ENCODE measurements at regions not wholly inside any gene's neighbourhood (a gene's known extent, or its start where the extent isn't known, plus 50 kb on each side); places are given as distances from the start of the nearest gene placed in this dataset.
"Not testable (repeated sequence)": the region's sequence is repeated elsewhere in the genome, so short reads cannot be mapped to it uniquely, and the experiment has no call there.

GRCh38 chr4:1550122-1551070 lies 133.7 kb downstream of the FAM53A start:
- no peaks in the 10 kb centered on the region for H3K36me3 ChIP-seq (ENCODE audit: control insufficient read depth, insufficient read depth, low read length)
- H3K4me3 ChIP-seq (ENCODE audit: low read length): no peak overlapping the region
- H3K27me3 ChIP-seq (ENCODE audit: control insufficient read depth, insufficient read depth, low read length): peaks cover 3% of the 10 kb centered on the region
- no peak overlapping the region for H3K9ac ChIP-seq (ENCODE audit: low read length)
- no peaks in the 10 kb centered on the region for H3K4me1 ChIP-seq (ENCODE audit: control insufficient read depth, insufficient read depth, low read length)
- no peak overlapping the region for H3K27ac ChIP-seq (ENCODE audit: low read depth, low read length)

- no peaks in the 10 kb centered on the region for H3K36me3 ChIP-seq (ENCODE audit: control insufficient read depth, insufficient read depth, low read length)
- H3K9ac ChIP-seq (ENCODE audit: low read length): no peak overlapping the region
- H3K27ac ChIP-seq (ENCODE audit: low read depth, low read length): no peak overlapping the region
- no peak overlapping the region for H3K4me3 ChIP-seq (ENCODE audit: low read length)
- H3K27me3 ChIP-seq (ENCODE audit: control insufficient read depth, insufficient read depth, low read length): peaks cover 3% of the 10 kb centered on the region
- no peaks in the 10 kb centered on the region for H3K4me1 ChIP-seq (ENCODE audit: control insufficient read depth, insufficient read depth, low read length)
Measured at GRCh38 chr4:1549638-1550035, 134.5 kb downstream of the FAM53A start.

- not testable (repeated sequence) for H3K27me3 ChIP-seq (ENCODE audit: control insufficient read depth, insufficient read depth, low read length)
Measured at GRCh38 chr4:1548827-1549637, 135.1 kb downstream of the FAM53A start.

DNA sequence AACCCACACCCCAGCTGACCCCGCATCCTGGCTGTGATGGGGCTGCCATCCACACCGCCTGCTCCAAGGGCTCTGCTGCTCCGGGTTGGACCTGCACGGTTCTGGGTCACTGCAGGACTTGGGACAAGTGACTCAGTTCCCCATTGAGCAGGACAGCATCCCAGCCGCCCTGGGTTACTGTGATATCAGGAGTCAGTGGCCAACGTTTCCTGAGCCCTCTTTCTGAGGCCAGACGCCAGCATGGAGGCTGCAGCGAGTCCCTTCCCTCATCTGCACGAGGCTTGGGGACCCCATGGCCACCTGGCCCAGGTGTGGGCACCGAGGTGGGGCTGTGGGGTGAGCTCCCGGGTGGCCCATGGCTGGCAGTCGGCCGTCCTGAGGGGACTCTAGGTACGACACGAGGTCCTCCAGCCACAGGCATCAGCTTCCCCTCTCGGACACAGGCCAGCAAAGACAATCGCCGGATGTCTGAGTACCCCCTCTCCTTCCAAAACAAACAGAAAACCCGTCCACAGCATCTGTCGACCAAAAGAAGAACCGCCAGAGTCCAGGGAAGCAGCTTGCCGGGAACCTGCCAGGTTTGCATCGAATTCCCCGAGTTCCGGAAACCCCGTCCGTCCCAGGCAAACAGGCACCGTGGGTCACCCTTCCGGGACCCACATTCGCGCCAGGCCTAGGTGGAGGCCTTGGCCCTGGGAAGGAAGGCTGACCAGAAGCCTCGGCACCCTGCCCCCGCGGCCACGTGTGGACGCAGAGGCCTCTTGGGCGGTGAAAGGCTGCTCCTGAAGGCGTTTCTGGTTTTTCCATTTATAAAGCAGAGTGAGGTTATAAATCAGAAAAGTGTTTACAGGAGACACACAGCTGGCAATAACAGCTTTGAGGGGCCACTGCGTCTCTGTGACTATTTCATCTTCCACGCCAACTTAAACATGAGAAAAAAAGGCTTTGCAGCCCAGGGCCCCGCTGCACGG lies 136.0 kb downstream of the FAM53A start:
- Histone ChIP-seq H3K36me3 (ENCODE audit: control insufficient read depth, insufficient read depth, low read length) (no peaks in the 10 kb centered on the region), H3K27me3 (ENCODE audit: control insufficient read depth, insufficient read depth, low read length) (peaks cover 3% of the 10 kb centered on the region), H3K27ac (ENCODE audit: low read depth, low read length) (no peak overlapping the region), H3K4me1 (ENCODE audit: control insufficient read depth, insufficient read depth, low read length) (no peaks in the 10 kb centered on the region), H3K9ac (ENCODE audit: low read length) (no peak overlapping the region), H3K4me3 (ENCODE audit: low read length) (no peak overlapping the region)

More at GRCh38 chr4:1548827-1549637, 135.1 kb downstream of the FAM53A start:
- not testable (repeated sequence) for H3K27ac ChIP-seq (ENCODE audit: low read depth, low read length); H3K4me1 ChIP-seq (ENCODE audit: control insufficient read depth, insufficient read depth, low read length); H3K9ac ChIP-seq (ENCODE audit: low read length); H3K36me3 ChIP-seq (ENCODE audit: control insufficient read depth, insufficient read depth, low read length); H3K4me3 ChIP-seq (ENCODE audit: low read length)

DNA sequence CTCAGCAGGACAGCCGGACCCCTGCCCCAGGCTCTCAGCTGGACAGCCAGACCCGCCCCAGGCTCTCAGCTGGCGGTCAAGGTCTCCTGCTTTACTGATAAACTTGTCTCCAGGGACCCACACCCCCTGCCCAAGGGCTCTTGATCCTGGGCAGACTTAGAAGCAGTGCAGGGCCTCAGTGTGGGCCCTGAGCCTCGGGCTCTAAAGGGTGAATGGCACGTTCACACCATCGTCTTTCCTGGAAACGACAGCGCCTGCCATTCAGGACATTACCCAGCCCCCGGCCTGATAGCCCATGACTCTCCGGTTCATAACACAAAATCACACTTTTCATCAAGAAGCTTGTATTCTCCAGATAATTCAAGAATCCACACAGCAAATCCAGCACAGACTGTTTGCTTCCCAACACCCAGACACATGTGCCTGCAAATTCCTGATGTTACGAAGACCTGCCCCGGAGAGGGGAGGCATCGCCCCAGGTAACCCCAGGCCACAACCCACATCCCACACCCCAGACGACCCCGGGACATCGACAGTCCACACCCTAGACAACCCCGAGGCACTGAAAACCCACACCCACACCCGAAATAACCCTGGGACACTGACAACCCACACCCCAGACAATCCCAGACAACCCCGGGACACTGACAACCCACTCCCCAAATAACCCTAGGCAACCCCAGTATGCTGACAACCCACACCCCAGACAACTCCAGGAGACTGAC lies 136.8 kb downstream of the FAM53A start:
- Histone ChIP-seq H3K27me3 (ENCODE audit: control insufficient read depth, insufficient read depth, low read length) (peaks cover 3% of the 10 kb centered on the region), H3K9ac (ENCODE audit: low read length) (no peak overlapping the region), H3K36me3 (ENCODE audit: control insufficient read depth, insufficient read depth, low read length) (no peaks in the 10 kb centered on the region), H3K4me3 (ENCODE audit: low read length) (no peak overlapping the region), H3K4me1 (ENCODE audit: control insufficient read depth, insufficient read depth, low read length) (no peaks in the 10 kb centered on the region), H3K27ac (ENCODE audit: low read depth, low read length) (no peak overlapping the region)

GRCh38 chr4:1544861-1545281 lies 138.6 kb upstream of the NKX1-1 start:
- Histone ChIP-seq H3K4me3 (ENCODE audit: low read length) (peak overlapping the region; percentile 5), H3K4me1 (ENCODE audit: control insufficient read depth, insufficient read depth, low read length) (no peaks in the 10 kb centered on the region), H3K27ac (ENCODE audit: low read depth, low read length) (no peak overlapping the region), H3K9ac (ENCODE audit: low read length) (no peak overlapping the region), H3K27me3 (ENCODE audit: control insufficient read depth, insufficient read depth, low read length) (no peaks in the 10 kb centered on the region), H3K36me3 (ENCODE audit: control insufficient read depth, insufficient read depth, low read length) (no peaks in the 10 kb centered on the region)

DNA sequence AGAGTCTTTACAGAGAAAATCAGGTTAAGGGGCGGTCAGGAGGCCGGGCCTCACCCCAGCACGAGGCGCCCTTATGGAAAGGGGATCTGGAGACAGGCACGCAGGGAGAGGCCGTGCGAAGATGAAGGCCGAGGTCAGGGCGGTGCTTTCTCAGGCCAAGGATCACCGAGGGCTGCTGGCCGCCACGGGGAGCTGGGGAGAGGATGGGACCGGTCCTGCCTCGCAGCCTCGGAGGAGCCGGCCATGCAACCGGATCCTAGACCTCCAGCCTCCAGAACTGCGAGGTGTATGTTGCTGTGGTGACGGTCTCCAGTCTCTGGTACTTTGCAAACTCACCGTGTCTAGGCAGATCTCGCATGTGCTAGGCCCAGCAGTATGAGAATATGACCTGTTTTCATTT lies 138.2 kb upstream of the NKX1-1 start:
- not testable (repeated sequence) for H3K27me3 ChIP-seq (ENCODE audit: control insufficient read depth, insufficient read depth, low read length); H3K9ac ChIP-seq (ENCODE audit: low read length); H3K27ac ChIP-seq (ENCODE audit: low read depth, low read length); H3K36me3 ChIP-seq (ENCODE audit: control insufficient read depth, insufficient read depth, low read length); H3K4me3 ChIP-seq (ENCODE audit: low read length); H3K4me1 ChIP-seq (ENCODE audit: control insufficient read depth, insufficient read depth, low read length)

GRCh38 chr4:1543976-1544375 lies 137.7 kb upstream of the NKX1-1 start:
- H3K27ac ChIP-seq (ENCODE audit: low read depth, low read length): no peak overlapping the region
- no peaks in the 10 kb centered on the region for H3K36me3 ChIP-seq (ENCODE audit: control insufficient read depth, insufficient read depth, low read length)
- H3K27me3 ChIP-seq (ENCODE audit: control insufficient read depth, insufficient read depth, low read length): no peaks in the 10 kb centered on the region
- no peak overlapping the region for H3K4me3 ChIP-seq (ENCODE audit: low read length)
- no peaks in the 10 kb centered on the region for H3K4me1 ChIP-seq (ENCODE audit: control insufficient read depth, insufficient read depth, low read length)
- no peak overlapping the region for H3K9ac ChIP-seq (ENCODE audit: low read length)

- no peak overlapping the region for H3K27ac ChIP-seq (ENCODE audit: low read depth, low read length)
- H3K9ac ChIP-seq (ENCODE audit: low read length): no peak overlapping the region
- H3K36me3 ChIP-seq (ENCODE audit: control insufficient read depth, insufficient read depth, low read length): no peaks in the 10 kb centered on the region
- no peaks in the 10 kb centered on the region for H3K4me1 ChIP-seq (ENCODE audit: control insufficient read depth, insufficient read depth, low read length)
- H3K4me3 ChIP-seq (ENCODE audit: low read length): no peak overlapping the region
- no peaks in the 10 kb centered on the region for H3K27me3 ChIP-seq (ENCODE audit: control insufficient read depth, insufficient read depth, low read length)
Measured at GRCh38 chr4:1543561-1543960, 137.3 kb upstream of the NKX1-1 start.

DNA sequence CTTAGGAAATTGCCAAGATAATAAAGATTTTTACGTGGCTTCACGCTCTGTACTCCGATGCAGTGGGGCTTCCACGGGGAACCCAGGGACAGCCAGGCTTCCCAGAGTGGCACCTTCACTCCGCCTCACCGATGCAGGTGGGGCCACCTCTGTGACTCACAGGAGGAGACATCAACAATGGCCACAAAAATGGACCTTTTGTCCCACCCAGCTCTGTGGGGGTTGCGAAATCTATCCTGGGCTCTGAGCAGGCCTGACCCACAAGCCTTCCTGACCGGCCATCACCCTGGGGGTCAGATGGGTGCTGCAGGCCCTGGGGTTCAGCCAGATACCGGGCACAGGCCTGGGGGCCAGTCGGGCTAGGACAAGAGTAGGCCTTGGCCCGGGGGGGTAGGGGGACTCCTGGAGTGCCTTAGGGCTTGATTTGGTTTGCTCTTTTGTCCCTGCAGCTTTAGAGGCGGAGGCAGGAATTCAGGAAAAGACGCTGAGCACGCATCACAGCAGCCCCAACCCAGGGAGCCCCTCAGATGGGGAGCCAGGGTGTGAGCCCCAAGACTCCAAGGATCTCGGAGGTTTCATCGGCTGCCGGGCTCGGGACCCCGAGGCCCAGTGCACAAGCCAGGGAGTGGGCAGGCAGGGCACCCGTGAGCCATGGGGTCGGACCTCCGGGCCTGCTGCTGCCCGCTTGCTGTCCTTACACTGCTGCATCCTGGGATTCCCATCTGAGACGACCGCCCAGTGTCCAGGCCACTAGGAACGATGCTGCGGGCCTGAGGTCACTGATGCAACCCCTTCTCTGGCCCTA lies 136.5 kb upstream of the NKX1-1 start:
- H3K36me3 ChIP-seq (ENCODE audit: control insufficient read depth, insufficient read depth, low read length): no peaks in the 10 kb centered on the region
- H3K4me3 ChIP-seq (ENCODE audit: low read length): no peak overlapping the region
- H3K27ac ChIP-seq (ENCODE audit: low read depth, low read length): no peak overlapping the region
- H3K4me1 ChIP-seq (ENCODE audit: control insufficient read depth, insufficient read depth, low read length): no peaks in the 10 kb centered on the region
- H3K9ac ChIP-seq (ENCODE audit: low read length): no peak overlapping the region
- no peaks in the 10 kb centered on the region for H3K27me3 ChIP-seq (ENCODE audit: control insufficient read depth, insufficient read depth, low read length)

GRCh38 chr4:1542226-1542490 lies 135.9 kb upstream of the NKX1-1 start:
- Histone ChIP-seq H3K27me3 (ENCODE audit: control insufficient read depth, insufficient read depth, low read length) (no peaks in the 10 kb centered on the region), H3K36me3 (ENCODE audit: control insufficient read depth, insufficient read depth, low read length) (no peaks in the 10 kb centered on the region), H3K27ac (ENCODE audit: low read depth, low read length) (no peak overlapping the region), H3K9ac (ENCODE audit: low read length) (no peak overlapping the region), H3K4me3 (ENCODE audit: low read length) (no peak overlapping the region), H3K4me1 (ENCODE audit: control insufficient read depth, insufficient read depth, low read length) (no peaks in the 10 kb centered on the region)
